Adipocyte (in vitro differentiated cells): ENCODE measurements at regions not wholly inside any gene's neighbourhood (a gene's known extent, or its start where the extent isn't known, plus 50 kb on each side); places are given as distances from the start of the nearest gene placed in this dataset.

ENCODE experiments used
- DNase-seq: peaks from one replicate; pipeline ENCODE4 v3.0.0-alpha.2; 2015; ENCODE audit warnings: low read depth
- H3K27me3 ChIP-seq: replicated peaks from 2 replicates; pipeline ENCODE4 v1.7.0; 2013; ENCODE audit warnings: mild to moderate bottlenecking, low read length, moderate library complexity; ENCODE audit not compliant: control insufficient read depth, insufficient read depth
- H3K36me3 ChIP-seq: 2 replicates; pipeline ENCODE4 v1.7.0; 2013; ENCODE audit warnings: low read length, mild to moderate bottlenecking, moderate library complexity; ENCODE audit not compliant: control insufficient read depth, insufficient read depth, severe bottlenecking
- H3K4me1 ChIP-seq: 2 replicates; pipeline ENCODE4 v1.7.0; 2013; ENCODE audit warnings: mild to moderate bottlenecking, low read length, moderate library complexity; ENCODE audit not compliant: control insufficient read depth, insufficient read depth
- H3K4me3 ChIP-seq: 2 replicates; pipeline ENCODE4 v1.7.0; 2013; ENCODE audit warnings: mild to moderate bottlenecking, low read length, moderate library complexity
- H3K9ac ChIP-seq: 2 replicates; pipeline ENCODE4 v1.7.0; 2013; ENCODE audit warnings: mild to moderate bottlenecking, low read length, moderate library complexity
- H3K9me3 ChIP-seq: 2 replicates; pipeline ENCODE4 v1.7.0; 2013; ENCODE audit warnings: mild to moderate bottlenecking, low read length, moderate library complexity; ENCODE audit not compliant: control insufficient read depth

GRCh38 chr3:168864107-168865021 lies 768.6 kb upstream of the GOLIM4 start:
- DNase-seq, result no peak
- no peaks in the 10 kb centered on the region for H3K9me3 ChIP-seq
- no peak overlapping the region for H3K9ac ChIP-seq
- no peaks in the 10 kb centered on the region for H3K4me1 ChIP-seq
- no peaks in the 10 kb centered on the region for H3K36me3 ChIP-seq
- peaks cover 3% of the 10 kb centered on the region for H3K27me3 ChIP-seq
- H3K4me3 ChIP-seq, result no peak overlapping the region

- H3K4me1 ChIP-seq, result no peaks in the 10 kb centered on the region
- H3K9me3 ChIP-seq, result no peaks in the 10 kb centered on the region
- DNase-seq, result peak; percentile 42
- H3K9ac ChIP-seq, result no peak overlapping the region
- no peaks in the 10 kb centered on the region for H3K36me3 ChIP-seq
- H3K4me3 ChIP-seq, result no peak overlapping the region
- peaks cover 3% of the 10 kb centered on the region for H3K27me3 ChIP-seq
Observed at GRCh38 chr3:168863561-168863960, 767.8 kb upstream of the GOLIM4 start.

GRCh38 chr3:168862466-168862865 lies 766.7 kb upstream of the GOLIM4 start:
- Histone ChIP-seq H3K4me1 (no peaks in the 10 kb centered on the region), H3K9ac (no peak overlapping the region), H3K9me3 (no peaks in the 10 kb centered on the region), H3K4me3 (no peak overlapping the region), H3K36me3 (no peaks in the 10 kb centered on the region), H3K27me3 (peaks cover 3% of the 10 kb centered on the region)
- DNase-seq, result no peak

GRCh38 chr3:168860592-168860991 lies 764.9 kb upstream of the GOLIM4 start:
- Histone ChIP-seq H3K9me3 (peaks cover 7% of the 10 kb centered on the region), H3K4me3 (no peak overlapping the region), H3K4me1 (no peaks in the 10 kb centered on the region)

GRCh38 chr3:168860028-168860427 lies 764.3 kb upstream of the GOLIM4 start:
- Histone ChIP-seq H3K36me3 (no peaks in the 10 kb centered on the region), H3K27me3 (peaks cover 3% of the 10 kb centered on the region), H3K4me1 (no peaks in the 10 kb centered on the region), H3K9ac (no peak overlapping the region), H3K9me3 (peaks cover 11% of the 10 kb centered on the region), H3K4me3 (no peak overlapping the region)
- DNase-seq, result no peak

More at GRCh38 chr3:168860592-168860991, 764.9 kb upstream of the GOLIM4 start:
- Histone ChIP-seq H3K27me3 (peaks cover 3% of the 10 kb centered on the region), H3K9ac (no peak overlapping the region), H3K36me3 (no peaks in the 10 kb centered on the region)
- DNase-seq, result no peak

- DNase-seq, result no peak
- H3K4me3 ChIP-seq, result no peak overlapping the region
- peaks cover 11% of the 10 kb centered on the region for H3K9me3 ChIP-seq
- H3K4me1 ChIP-seq, result no peaks in the 10 kb centered on the region
- peaks cover 3% of the 10 kb centered on the region for H3K27me3 ChIP-seq
- no peak overlapping the region for H3K9ac ChIP-seq
- H3K36me3 ChIP-seq, result no peaks in the 10 kb centered on the region
Observed at GRCh38 chr3:168859574-168859973, 763.9 kb upstream of the GOLIM4 start.

GRCh38 chr3:168859143-168859542 lies 763.4 kb upstream of the GOLIM4 start:
- Histone ChIP-seq H3K9me3 (peaks cover 11% of the 10 kb centered on the region), H3K9ac (no peak overlapping the region)

GRCh38 chr3:168858327-168858726 lies 762.6 kb upstream of the GOLIM4 start:
- no peak overlapping the region for H3K4me3 ChIP-seq
- H3K4me1 ChIP-seq, result no peaks in the 10 kb centered on the region
- no peaks in the 10 kb centered on the region for H3K36me3 ChIP-seq
- peaks cover 11% of the 10 kb centered on the region for H3K9me3 ChIP-seq
- no peak overlapping the region for H3K9ac ChIP-seq
- H3K27me3 ChIP-seq, result peaks cover 3% of the 10 kb centered on the region
- DNase-seq, result no peak

More at GRCh38 chr3:168859143-168859542, 763.4 kb upstream of the GOLIM4 start:
- H3K4me1 ChIP-seq, result no peaks in the 10 kb centered on the region
- peaks cover 3% of the 10 kb centered on the region for H3K27me3 ChIP-seq
- no peak overlapping the region for H3K4me3 ChIP-seq
- no peaks in the 10 kb centered on the region for H3K36me3 ChIP-seq
- no peak for DNase-seq

GRCh38 chr3:168850109-168850508 lies 754.4 kb upstream of the GOLIM4 start:
- DNase-seq, result no peak
- H3K27me3 ChIP-seq, result peaks cover 19% of the 10 kb centered on the region
- no peaks in the 10 kb centered on the region for H3K4me1 ChIP-seq
- no peak overlapping the region for H3K9ac ChIP-seq
- H3K4me3 ChIP-seq, result no peak overlapping the region
- no peaks in the 10 kb centered on the region for H3K36me3 ChIP-seq
- peaks cover 3% of the 10 kb centered on the region for H3K9me3 ChIP-seq

- Histone ChIP-seq H3K4me3 (peak overlapping the region; percentile 44), H3K4me1 (no peaks in the 10 kb centered on the region), H3K9me3 (peaks cover 3% of the 10 kb centered on the region), H3K9ac (no peak overlapping the region), H3K27me3 (peaks cover 23% of the 10 kb centered on the region), H3K36me3 (no peaks in the 10 kb centered on the region)
- DNase-seq, result peak; percentile 83
Observed at GRCh38 chr3:168847291-168847883, 751.7 kb upstream of the GOLIM4 start.

GRCh38 chr3:168844894-168845482 lies 749.3 kb upstream of the GOLIM4 start:
- H3K9me3 ChIP-seq, result no peaks in the 10 kb centered on the region
- no peaks in the 10 kb centered on the region for H3K36me3 ChIP-seq
- no peaks in the 10 kb centered on the region for H3K4me1 ChIP-seq
- no peak overlapping the region for H3K9ac ChIP-seq
- no peak overlapping the region for H3K4me3 ChIP-seq
- H3K27me3 ChIP-seq, result peaks cover 19% of the 10 kb centered on the region
- DNase-seq, result no peak
